Neural cell (in vitro differentiated cells): ENCODE measurements at regions not wholly inside any gene's neighbourhood (a gene's known extent, or its start where the extent isn't known, plus 50 kb on each side); places are given as distances from the start of the nearest gene placed in this dataset.
A peak's percentile ranks its signal among the peaks of the same experiment; 100 is the strongest.

ENCODE experiments used
- H2AFZ ChIP-seq: fragments of 200-600, 300-800 bp; sonication (generic), shearing (Covaris generic); 2 replicates; pipeline ENCODE4 v1.6.0; 2014; ENCODE audit warnings: low read depth, mild to moderate bottlenecking, antibody characterized with exemption, low read length, moderate library complexity
- H3F3A ChIP-seq: fragments of 200-600 bp; shearing (Covaris generic); 2 replicates; pipeline ENCODE4 v1.6.1; 2016; ENCODE audit warnings: mild to moderate bottlenecking, moderate library complexity, mixed read lengths, antibody characterized with exemption, low read length; ENCODE audit not compliant: insufficient read depth, poor library complexity, severe bottlenecking
- H3K27ac ChIP-seq: fragments of 200-600, 300-800 bp; sonication (generic), shearing (Covaris generic); 2 replicates; pipeline ENCODE4 v1.5.1; 2014; ENCODE audit warnings: mild to moderate bottlenecking, low read length, moderate library complexity
- H3K27me3 ChIP-seq: fragments of 300-800, 200-600 bp; sonication (generic), shearing (Covaris generic); 2 replicates; pipeline ENCODE4 v1.6.0; 2014; ENCODE audit warnings: mild to moderate bottlenecking, low read depth, low read length, moderate library complexity; ENCODE audit not compliant: insufficient read depth
- H3K36me3 ChIP-seq: fragments of 300-800, 200-600 bp; sonication (generic), shearing (Covaris generic); 2 replicates; pipeline ENCODE4 v1.5.1; 2014; ENCODE audit warnings: mild to moderate bottlenecking, antibody characterized with exemption, low read length, moderate library complexity; ENCODE audit not compliant: insufficient read depth
- H3K4me2 ChIP-seq: fragments of 300-800, 200-600 bp; sonication (generic), shearing (Covaris generic); 2 replicates; pipeline ENCODE4 v1.6.0; 2014; ENCODE audit warnings: mild to moderate bottlenecking, low read length
- H3K4me3 ChIP-seq: fragments of 300-800, 200-600 bp; sonication (generic), shearing (Covaris generic); 2 replicates; pipeline ENCODE4 v1.5.1; 2014; ENCODE audit warnings: mild to moderate bottlenecking, low read length, moderate library complexity
- H3K79me2 ChIP-seq: fragments of 200-600 bp; shearing (Covaris generic); replicated peaks from 2 replicates; pipeline ENCODE4 v1.6.0; 2014; ENCODE audit warnings: mild to moderate bottlenecking, low read length, moderate library complexity; ENCODE audit not compliant: insufficient read depth
- H3K9ac ChIP-seq: fragments of 300-800, 200-600 bp; sonication (generic), shearing (Covaris generic); 2 replicates; pipeline ENCODE4 v1.6.1; 2016; ENCODE audit warnings: mild to moderate bottlenecking, low read length, mixed read lengths
- H3K9me2 ChIP-seq: fragments of 200-600 bp; shearing (Covaris generic); 2 replicates; pipeline ENCODE4 v1.6.1; 2016; ENCODE audit warnings: mild to moderate bottlenecking, low read length, mixed read lengths; ENCODE audit not compliant: insufficient read depth
- H3K9me3 ChIP-seq: fragments of 200-600, 300-800 bp; sonication (generic), shearing (Covaris generic); 2 replicates; pipeline ENCODE4 v1.6.1; 2016; ENCODE audit warnings: mild to moderate bottlenecking, mixed run types, low read length, moderate library complexity, mixed read lengths
- H4K20me1 ChIP-seq: fragments of 200-600 bp; shearing (Covaris generic); 2 replicates; pipeline ENCODE4 v1.6.1; 2016; ENCODE audit warnings: mild to moderate bottlenecking, mixed run types; ENCODE audit not compliant: insufficient read depth
- CTCF ChIP-seq: fragments of 450-650 bp; IDR thresholded peaks from 2 replicates; pipeline ENCODE4 v1.5.1; 2014; ENCODE audit warnings: antibody characterized with exemption, mild to moderate bottlenecking, moderate library complexity; ENCODE audit not compliant: poor library complexity, severe bottlenecking
- EP300 ChIP-seq: fragments of 450-650 bp; conservative IDR thresholded peaks from 2 replicates; pipeline ENCODE4 v1.6.1; 2014; ENCODE audit warnings: antibody characterized with exemption, mild to moderate bottlenecking, moderate library complexity; ENCODE audit not compliant: poor library complexity, severe bottlenecking
- EZH2 ChIP-seq: fragments of 200-600, 300-800 bp; shearing (Covaris generic), sonication (generic); IDR thresholded peaks from 2 replicates; pipeline ENCODE4 v1.6.1; 2014; ENCODE audit warnings: antibody characterized with exemption, low read length, borderline replicate concordance, mild to moderate bottlenecking; ENCODE audit not compliant: insufficient read depth, poor library complexity, severe bottlenecking
- MXI1 ChIP-seq: fragments of 450-650 bp; conservative IDR thresholded peaks from 2 replicates; pipeline ENCODE4 v1.6.1; 2014; ENCODE audit warnings: antibody characterized with exemption, mild to moderate bottlenecking; ENCODE audit not compliant: poor library complexity, severe bottlenecking
- POLR2AphosphoS5 ChIP-seq: IDR thresholded peaks from 2 replicates; pipeline ENCODE4 v1.6.1; 2012
- RAD21 ChIP-seq: fragments of 450-650 bp; conservative IDR thresholded peaks from 2 replicates; pipeline ENCODE4 v1.6.1; 2014; ENCODE audit warnings: antibody characterized with exemption, mild to moderate bottlenecking, moderate library complexity
- REST ChIP-seq: IDR thresholded peaks from 2 replicates; pipeline ENCODE4 v1.6.1; 2012; ENCODE audit warnings: borderline replicate concordance
- SMC3 ChIP-seq: fragments of 450-650 bp; conservative IDR thresholded peaks from 2 replicates; pipeline ENCODE4 v1.6.1; 2014; ENCODE audit warnings: antibody characterized with exemption, mild to moderate bottlenecking, moderate library complexity; ENCODE audit not compliant: poor library complexity
- TAF1 ChIP-seq: IDR thresholded peaks from 2 replicates; pipeline ENCODE4 v1.6.1; 2012; ENCODE audit warnings: low read depth

- no peaks in the 10 kb centered on the region for H3F3A ChIP-seq
- H3K27me3 ChIP-seq: no peaks in the 10 kb centered on the region
- no peaks in the 10 kb centered on the region for H3K36me3 ChIP-seq
- H4K20me1 ChIP-seq: no peaks in the 10 kb centered on the region
- no peak overlapping the region for H3K9ac ChIP-seq
- H3K4me3 ChIP-seq: no peak overlapping the region
- no peaks in the 10 kb centered on the region for H3K79me2 ChIP-seq
- H3K9me2 ChIP-seq: no peaks in the 10 kb centered on the region
- no peak for TF ChIP-seq TAF1
- TF ChIP-seq RAD21: peak; percentile 21
- H3K9me3 ChIP-seq: peaks cover 2% of the 10 kb centered on the region
- no peak overlapping the region for H2AFZ ChIP-seq
- H3K27ac ChIP-seq: no peak overlapping the region
- H3K4me2 ChIP-seq: no peak overlapping the region
Observed at GRCh38 chr5:71949772-71950171, 157.5 kb upstream of the MAP1B start.

GRCh38 chr5:71953866-71954265, 153.4 kb upstream of the MAP1B start:
- Histone ChIP-seq H2AFZ (no peak overlapping the region), H3K9ac (no peak overlapping the region), H3K9me3 (peaks cover 2% of the 10 kb centered on the region), H3K79me2 (no peaks in the 10 kb centered on the region), H3K4me3 (no peak overlapping the region), H3K27me3 (no peaks in the 10 kb centered on the region), H3K27ac (no peak overlapping the region), H4K20me1 (no peaks in the 10 kb centered on the region), H3K9me2 (no peaks in the 10 kb centered on the region), H3F3A (no peaks in the 10 kb centered on the region), H3K36me3 (no peaks in the 10 kb centered on the region), H3K4me2 (no peak overlapping the region)
- TF ChIP-seq REST (no peak), EP300 (no peak), MXI1 (no peak), RAD21 (no peak), CTCF (no peak), TAF1 (no peak), SMC3 (no peak), POLR2AphosphoS5 (no peak)

- no peak for TF ChIP-seq REST
- TF ChIP-seq MXI1: no peak
- TF ChIP-seq EP300: no peak
- no peak for TF ChIP-seq POLR2AphosphoS5
- no peak for TF ChIP-seq TAF1
- no peak for TF ChIP-seq CTCF
- no peak for TF ChIP-seq EZH2
- no peak for TF ChIP-seq SMC3
- TF ChIP-seq RAD21: no peak
- Histone ChIP-seq H3K9ac (no peak overlapping the region), H3K9me2 (no peaks in the 10 kb centered on the region), H3K4me2 (no peak overlapping the region), H3K9me3 (no peaks in the 10 kb centered on the region), H3K36me3 (no peaks in the 10 kb centered on the region), H4K20me1 (no peaks in the 10 kb centered on the region), H3F3A (no peaks in the 10 kb centered on the region), H3K27ac (no peak overlapping the region), H2AFZ (no peak overlapping the region), H3K79me2 (no peaks in the 10 kb centered on the region), H3K27me3 (no peaks in the 10 kb centered on the region), H3K4me3 (no peak overlapping the region)
Observed at GRCh38 chr5:71954329-71954728, 152.9 kb upstream of the MAP1B start.
